GM12891 (cell line): ENCODE measurements at regions not wholly inside any gene's neighbourhood (a gene's known extent, or its start where the extent isn't known, plus 50 kb on each side); places are given as distances from the start of the nearest gene placed in this dataset.
"Not testable (repeated sequence)": the region's sequence is repeated elsewhere in the genome, so short reads cannot be mapped to it uniquely, and the experiment has no call there.

Experiments
- DNase-seq: peaks from one replicate; pipeline ENCODE4 v3.0.0; 2011; ENCODE audit warnings: low spot score; ENCODE audit not compliant: insufficient read length
- FAIRE-seq: peaks from 2 replicates; lab custom pipeline; 2011; peaks lifted over from hg19 to GRCh38; lab: Jason Lieb, UNC
- PAX5 ChIP-seq: IDR thresholded peaks from 2 replicates; pipeline ENCODE4 v1.6.1; 2011; ENCODE audit warnings: low read length, moderate library complexity, mild to moderate bottlenecking; ENCODE audit not compliant: insufficient read depth, severe bottlenecking
- POLR2A ChIP-seq: IDR thresholded peaks from 2 replicates; pipeline ENCODE4 v1.6.1; 2011; ENCODE audit warnings: low read depth, low read length, control low read depth
- POLR2AphosphoS5 ChIP-seq: IDR thresholded peaks from 2 replicates; pipeline ENCODE4 v1.6.1; 2011; ENCODE audit warnings: low read depth, low read length, control low read depth
- POU2F2 ChIP-seq: IDR thresholded peaks from 2 replicates; pipeline ENCODE4 v1.6.1; 2011; ENCODE audit warnings: low read depth, mild to moderate bottlenecking, control low read depth, low read length, moderate library complexity
- SPI1 ChIP-seq: IDR thresholded peaks from 2 replicates; pipeline ENCODE4 v1.6.1; 2011; ENCODE audit warnings: low read depth, low read length, control low read depth
- TAF1 ChIP-seq: IDR thresholded peaks from 2 replicates; pipeline ENCODE4 v1.6.1; 2011; ENCODE audit warnings: low read depth, low read length, control low read depth

DNA sequence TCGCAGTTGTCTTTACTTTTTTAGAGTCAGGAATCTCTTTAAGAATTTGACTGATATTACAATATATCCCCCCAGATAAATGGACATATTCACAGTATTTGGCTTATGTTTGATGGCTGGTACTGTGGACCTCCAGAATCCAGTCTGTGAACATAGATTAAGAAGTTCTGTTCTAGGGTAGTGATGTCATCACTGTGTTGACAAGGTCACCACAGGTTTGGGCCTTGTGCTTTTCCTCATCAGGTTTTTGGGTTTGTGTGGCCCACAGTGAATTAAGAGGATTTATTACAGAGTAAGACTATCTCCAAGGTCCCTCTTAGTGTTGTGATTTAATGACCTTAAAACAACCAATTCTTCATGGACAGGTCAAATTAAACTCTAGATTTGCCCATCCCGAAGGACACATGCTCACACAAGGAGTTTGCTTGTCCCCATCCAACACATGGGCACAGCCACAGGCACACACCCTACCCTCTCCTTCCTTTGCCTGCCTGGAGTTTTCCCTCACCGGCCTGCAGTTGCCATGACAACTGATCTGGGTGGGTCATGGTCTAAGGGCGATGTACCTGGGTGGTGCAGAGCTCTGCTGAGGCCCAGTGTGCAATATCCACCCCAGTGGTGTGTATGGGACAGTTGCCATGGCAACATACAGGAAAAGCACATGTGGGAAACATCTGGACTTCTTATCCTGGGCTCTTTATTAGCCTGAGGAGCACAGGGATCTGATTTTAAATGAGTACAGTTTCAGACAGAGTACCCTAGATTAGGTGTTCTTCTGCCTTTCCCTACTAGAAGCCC lies 98.6 kb downstream of the NAV1 start:
- DNase-seq (no peak), FAIRE-seq (no peak)
- TF ChIP-seq TAF1 (no peak), PAX5 (no peak), SPI1 (no peak), POLR2AphosphoS5 (no peak), POU2F2 (no peak), POLR2A (no peak)

DNA sequence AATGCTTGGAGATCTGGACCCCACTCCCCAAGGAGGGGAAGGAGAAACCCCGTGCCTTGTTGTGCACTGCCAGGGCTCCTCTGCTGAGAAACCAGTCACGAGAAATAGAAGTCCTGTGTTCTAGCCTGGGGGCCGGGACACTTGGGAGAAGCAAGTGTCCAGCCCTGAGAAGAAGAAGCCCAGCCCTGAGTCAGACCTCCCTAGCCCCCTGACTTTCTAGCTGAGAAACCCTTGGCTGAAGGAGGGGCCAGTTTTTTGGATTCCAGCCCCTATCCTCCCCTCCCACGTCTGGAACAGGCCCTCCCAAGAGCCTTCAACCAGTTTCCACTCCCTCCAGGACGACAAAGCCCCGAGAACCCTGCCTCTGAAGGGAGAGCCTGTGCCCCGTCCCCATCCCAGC lies 100.5 kb downstream of the NAV1 start:
- no peak for TF ChIP-seq TAF1
- TF ChIP-seq SPI1 = no peak
- no peak for TF ChIP-seq PAX5
- TF ChIP-seq POLR2AphosphoS5 = no peak
- no peak for TF ChIP-seq POU2F2
- no peak for TF ChIP-seq POLR2A
- DNase-seq (no peak), FAIRE-seq (no peak)

DNA sequence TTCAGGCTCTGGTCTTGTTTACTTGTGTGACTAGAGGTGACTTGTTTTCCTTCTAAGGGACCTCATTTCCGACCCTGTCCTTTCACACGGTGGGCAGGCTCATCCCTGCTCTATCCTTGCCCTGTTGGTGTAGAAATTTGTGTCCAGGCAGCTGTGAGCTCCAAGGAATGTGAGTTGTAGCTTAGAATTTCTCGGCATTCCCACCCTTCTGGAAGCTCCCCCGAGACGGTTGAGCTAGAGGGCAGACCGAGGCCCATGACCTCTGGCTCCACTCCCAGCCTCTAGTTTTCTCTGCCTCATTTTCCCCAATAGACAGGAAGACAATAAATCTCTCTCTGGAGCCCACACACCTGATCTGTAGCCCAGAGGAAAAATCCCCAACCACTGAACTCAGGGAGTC lies 100.9 kb downstream of the NAV1 start:
- TF ChIP-seq TAF1 (no peak), PAX5 (no peak), SPI1 (no peak), POU2F2 (no peak), POLR2AphosphoS5 (no peak), POLR2A (no peak)
- no peak for FAIRE-seq

DNA sequence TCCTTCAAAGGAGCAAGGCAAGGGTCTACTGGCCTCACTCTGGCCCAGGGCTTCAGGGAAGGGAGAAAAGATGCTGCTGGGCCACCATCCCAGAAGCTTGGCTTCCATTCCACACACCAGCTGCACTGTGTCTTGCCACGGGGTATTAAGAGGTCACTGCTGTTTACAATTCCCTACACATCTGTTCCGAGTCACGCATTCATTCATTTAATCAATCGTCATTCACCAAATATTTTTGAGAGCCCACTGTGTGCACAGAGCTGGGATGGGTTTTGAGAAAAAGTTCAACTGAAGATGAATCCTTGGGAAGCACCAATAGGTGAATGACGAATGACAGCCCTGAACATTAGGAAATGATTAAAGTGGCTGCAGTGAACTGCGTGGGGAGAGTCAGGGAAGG lies 101.7 kb downstream of the NAV1 start:
- FAIRE-seq (no peak), DNase-seq (no peak)
- TF ChIP-seq POU2F2 = no peak
- no peak for TF ChIP-seq PAX5
- TF ChIP-seq POLR2A = no peak
- TF ChIP-seq TAF1 = no peak
- no peak for TF ChIP-seq POLR2AphosphoS5
- TF ChIP-seq SPI1 = no peak

More for the DNA sequence above, 100.9 kb downstream of the NAV1 start:
- DNase-seq = no peak

DNA sequence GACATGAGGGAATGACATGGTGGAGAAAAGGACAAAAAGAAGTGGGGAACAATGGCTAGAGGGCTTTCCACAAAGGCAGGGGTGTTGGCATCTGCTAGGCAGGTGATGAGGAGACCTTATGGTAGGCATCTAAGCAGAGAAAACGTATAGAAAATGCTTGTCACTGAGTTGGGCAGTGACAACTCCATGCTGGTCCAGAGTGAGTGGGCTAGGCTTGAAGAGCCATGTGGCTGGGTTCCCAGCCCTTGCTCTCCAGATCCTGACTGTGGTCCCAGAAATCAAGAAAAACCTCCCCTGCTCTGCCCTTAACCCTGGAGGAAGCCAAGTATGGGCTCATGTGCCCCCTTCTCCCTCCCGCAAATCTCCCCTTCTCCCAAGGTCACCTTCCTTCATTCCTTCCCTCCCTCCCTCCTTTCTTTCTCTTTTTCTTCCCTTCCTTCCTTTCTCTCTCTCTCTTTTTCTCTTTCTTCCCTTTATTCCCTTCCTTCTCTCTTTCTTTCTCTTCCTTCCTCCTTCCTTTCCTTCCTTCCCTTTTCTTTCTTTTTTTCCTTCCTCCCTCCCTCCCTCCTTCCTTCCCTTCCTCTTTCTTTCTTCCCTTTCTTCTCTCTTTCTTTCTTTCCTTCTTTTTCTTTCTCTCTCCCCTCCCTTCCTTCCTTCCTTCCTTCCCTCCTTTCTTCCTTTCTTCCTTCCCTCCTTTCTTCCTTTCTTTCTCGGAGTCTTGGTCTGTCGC lies 102.8 kb downstream of the NAV1 start:
- FAIRE-seq = no peak
- DNase-seq = no peak
- TF ChIP-seq POLR2AphosphoS5 (no peak), TAF1 (no peak), SPI1 (no peak), POU2F2 (no peak), PAX5 (no peak), POLR2A (no peak)

DNA sequence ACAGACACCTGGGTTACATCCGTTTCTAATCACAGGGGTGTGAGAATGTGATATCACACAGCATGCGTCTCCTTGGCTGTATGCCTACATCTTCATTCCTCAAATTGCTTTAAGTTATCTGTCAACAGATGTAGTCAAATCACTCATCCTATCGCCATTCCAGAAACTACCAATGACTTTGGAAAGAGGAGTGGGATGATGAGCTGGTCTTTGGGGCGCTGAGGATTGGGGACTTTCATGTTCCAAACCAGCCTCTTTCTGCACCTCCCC lies 104.8 kb downstream of the NAV1 start:
- no peak for TF ChIP-seq POLR2A
- TF ChIP-seq SPI1 = no peak
- TF ChIP-seq PAX5 = no peak
- TF ChIP-seq POU2F2 = no peak
- DNase-seq = no peak
- no peak for FAIRE-seq

DNA sequence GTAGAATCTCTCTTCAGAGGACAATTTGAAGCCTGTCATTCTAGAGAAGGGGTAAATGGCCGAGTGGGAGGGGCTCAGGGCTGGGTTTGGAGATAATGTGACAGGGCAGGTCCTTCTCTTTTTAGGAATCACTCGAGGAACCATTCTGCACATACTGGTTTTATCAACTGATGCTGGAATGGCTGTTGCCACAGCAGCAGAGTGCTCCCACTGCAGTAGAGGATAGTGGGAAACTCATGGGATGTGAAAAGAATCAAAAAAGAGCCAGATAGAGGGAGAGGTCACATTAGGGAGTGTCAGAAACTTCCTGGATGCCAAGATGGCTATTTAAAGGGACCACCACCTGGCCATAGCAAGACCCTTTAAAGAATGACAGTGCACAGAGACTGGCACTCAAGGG lies 105.3 kb downstream of the NAV1 start:
- no peak for DNase-seq
- no peak for FAIRE-seq
- TF ChIP-seq SPI1 (no peak), POLR2AphosphoS5 (no peak), PAX5 (no peak), TAF1 (no peak), POU2F2 (no peak), POLR2A (no peak)

DNA sequence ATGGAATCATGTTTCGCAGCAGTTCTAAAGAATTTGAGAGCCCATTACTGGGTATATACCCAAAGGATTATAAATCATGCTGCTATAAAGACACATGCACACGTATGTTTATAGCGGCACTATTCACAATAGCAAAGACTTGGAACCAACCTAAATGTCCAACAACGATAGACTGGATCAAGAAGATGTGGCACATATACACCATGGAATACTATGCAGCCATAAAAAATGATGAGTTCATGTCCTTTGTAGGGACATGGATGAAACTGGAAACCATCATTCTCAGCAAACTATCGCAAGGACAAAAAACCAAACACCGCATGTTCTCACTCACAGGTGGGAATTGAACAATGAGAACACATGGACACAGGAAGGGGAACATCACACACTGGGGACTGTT lies 106.1 kb downstream of the NAV1 start:
- FAIRE-seq, DNase-seq: not testable (repeated sequence)

DNA sequence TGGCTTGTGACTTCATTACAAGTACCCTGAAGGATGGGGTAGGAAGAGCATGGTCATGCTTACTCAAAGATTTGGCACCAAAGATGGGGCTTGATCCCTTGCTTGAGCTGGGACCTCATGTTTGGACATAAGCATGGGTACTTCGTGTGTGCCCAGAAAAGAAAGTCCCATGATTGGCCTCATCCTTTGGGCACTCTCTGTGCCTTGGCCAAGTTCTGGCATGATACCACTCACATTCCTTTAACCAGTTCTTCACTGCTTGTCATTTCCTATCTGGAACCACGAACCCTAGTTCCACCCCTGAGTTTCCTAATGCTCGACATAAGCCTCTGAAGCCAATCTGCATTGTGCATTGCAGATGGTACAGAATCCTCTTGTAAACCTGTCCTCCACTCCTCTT lies 107.0 kb downstream of the NAV1 start:
- no peak for FAIRE-seq
- no peak for DNase-seq
- no peak for TF ChIP-seq SPI1
- TF ChIP-seq POLR2A = no peak
- no peak for TF ChIP-seq POU2F2
- TF ChIP-seq PAX5 = no peak
- no peak for TF ChIP-seq POLR2AphosphoS5
- TF ChIP-seq TAF1 = no peak

DNA sequence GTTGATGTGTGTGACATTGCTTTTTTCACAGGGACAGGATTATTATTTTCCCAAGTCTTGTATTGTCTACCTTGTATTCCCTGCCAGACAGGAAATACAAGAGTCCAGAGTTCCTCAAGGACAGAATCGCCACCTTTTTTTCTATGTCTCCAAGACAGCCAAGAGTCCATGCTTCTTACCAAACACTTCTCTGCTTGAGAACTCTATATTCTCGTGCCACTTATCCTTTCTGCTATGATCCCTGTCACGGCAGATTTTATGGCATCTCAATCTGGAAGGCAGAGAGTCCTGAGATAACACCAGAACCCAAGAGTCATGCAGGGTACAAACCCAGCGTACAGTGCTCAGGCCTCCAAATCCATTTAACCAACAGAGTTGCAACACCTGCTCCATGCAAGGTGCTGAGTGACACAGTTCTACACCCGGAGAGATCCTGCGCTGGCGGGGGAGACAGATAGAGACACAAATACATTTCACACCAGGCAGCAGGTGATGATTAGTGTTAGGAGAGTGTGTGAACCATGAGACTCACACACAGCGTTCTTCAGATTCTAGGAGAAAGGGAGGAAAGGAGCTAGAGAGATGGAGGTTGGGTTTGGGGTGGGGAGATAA lies 107.6 kb downstream of the NAV1 start:
- DNase-seq = no peak
- FAIRE-seq = no peak
- TF ChIP-seq POU2F2 (no peak), POLR2AphosphoS5 (no peak), PAX5 (no peak), TAF1 (no peak), POLR2A (no peak)
